ENCODE measurements at regions not wholly inside any gene's neighbourhood (a gene's known extent, or its start where the extent isn't known, plus 50 kb on each side); places are given as distances from the start of the nearest gene placed in this dataset.
"Not testable (repeated sequence)": the region's sequence is repeated elsewhere in the genome, so short reads cannot be mapped to it uniquely, and the experiment has no call there.

GRCh38 chr13:94813920-94814475 lies 101.7 kb upstream of the SOX21 start:
- no peak for DNase-seq

- DNase-seq = no peak
Observed at GRCh38 chr13:94811753-94812152, 99.4 kb upstream of the SOX21 start.

GRCh38 chr13:94800423-94800822 lies 88.1 kb upstream of the SOX21 start:
- DNase-seq = no peak

- no peak for DNase-seq
Observed at GRCh38 chr13:94799299-94799698, 87.0 kb upstream of the SOX21 start.

- no peak for DNase-seq
Observed at GRCh38 chr13:94798738-94799137, 86.4 kb upstream of the SOX21 start.

- DNase-seq = no peak
Observed at GRCh38 chr13:94795292-94795691, 82.9 kb upstream of the SOX21 start.

GRCh38 chr13:94786246-94786645 lies 73.9 kb upstream of the SOX21 start:
- DNase-seq = not testable (repeated sequence)

GRCh38 chr13:94784066-94784465 lies 71.7 kb upstream of the SOX21 start:
- peak; percentile 11 for DNase-seq

- no peak for DNase-seq
Observed at GRCh38 chr13:94783489-94783888, 71.1 kb upstream of the SOX21 start.

GRCh38 chr13:94780421-94780820 lies 68.1 kb upstream of the SOX21 start:
- no peak for DNase-seq

GRCh38 chr13:94778986-94779385 lies 66.6 kb upstream of the SOX21 start:
- no peak for DNase-seq

- no peak for DNase-seq
Observed at GRCh38 chr13:94778585-94778984, 66.2 kb upstream of the SOX21 start.

GRCh38 chr13:94776956-94777355 lies 64.6 kb upstream of the SOX21 start:
- DNase-seq = no peak

GRCh38 chr13:94776300-94776699 lies 64.0 kb upstream of the SOX21 start:
- DNase-seq = no peak

GRCh38 chr13:94765814-94766213 lies 53.5 kb upstream of the SOX21 start:
- DNase-seq = no peak

GRCh38 chr13:94764576-94765321 lies 52.4 kb upstream of the SOX21 start:
- no peak for DNase-seq
